H1 (cell line): ENCODE measurements at regions not wholly inside any gene's neighbourhood (a gene's known extent, or its start where the extent isn't known, plus 50 kb on each side); places are given as distances from the start of the nearest gene placed in this dataset.

Source experiments
- CTCF ChIA-PET: fragments of 300-600 bp; sonication (Branson Sonifier 250); formaldehyde crosslinking; loops from one replicate; lab custom pipeline; 2021; ENCODE audit not compliant: partially characterized antibody; lab: Charles Lee
- POLR2A ChIA-PET: fragments of 300-600 bp; sonication (Branson Sonifier 250); formaldehyde crosslinking; loops from one replicate; lab custom pipeline; 2021; ENCODE audit warnings: inconsistent platforms; ENCODE audit not compliant: partially characterized antibody; lab: Charles Lee
- DNase-seq, 2 experiments: peaks; one replicate each; pipeline versions ENCODE4 v3.0.0 to v3.0.0-alpha.2; 2010 to 2022; ENCODE audit warnings: low spot score in 2 of 2, low read depth in 1 of 2, mixed read lengths in 1 of 2
- FAIRE-seq: peaks from 2 replicates; lab custom pipeline; 2011; peaks lifted over from hg19 to GRCh38; lab: Jason Lieb, UNC
- H2AFZ ChIP-seq: 2 replicates; pipeline ENCODE4 v1.8.1; 2012; ENCODE audit warnings: low read length, inconsistent platforms
- H2AK5ac ChIP-seq: 2 replicates; pipeline ENCODE4 v1.6.1; 2013; ENCODE audit warnings: low read depth, low read length
- H2BK120ac ChIP-seq: replicated peaks from 2 replicates; pipeline ENCODE3; 2013; ENCODE audit warnings: low read depth, low read length, inconsistent platforms
- H2BK12ac ChIP-seq: 2 replicates; pipeline ENCODE4 v1.6.1; 2013; ENCODE audit warnings: low read depth, low read length
- H2BK15ac ChIP-seq: 2 replicates; pipeline ENCODE4 v1.6.1; 2013; ENCODE audit warnings: low read length
- H2BK20ac ChIP-seq: 2 replicates; pipeline ENCODE4 v1.6.1; 2013; ENCODE audit warnings: low read length
- H2BK5ac ChIP-seq: 2 replicates; pipeline ENCODE4 v1.6.1; 2013; ENCODE audit warnings: low read depth, low read length
- H3K14ac ChIP-seq: 2 replicates; pipeline ENCODE4 v1.6.1; 2013; ENCODE audit warnings: inconsistent platforms; ENCODE audit not compliant: insufficient read length
- H3K18ac ChIP-seq: 2 replicates; pipeline ENCODE4 v1.6.1; 2013; ENCODE audit warnings: low read length; ENCODE audit errors: extremely low read depth
- H3K23ac ChIP-seq: 2 replicates; pipeline ENCODE4 v1.6.1; 2013; ENCODE audit warnings: inconsistent platforms; ENCODE audit not compliant: insufficient read length
- H3K23me2 ChIP-seq: 2 replicates; pipeline ENCODE4 v1.6.1; 2013; ENCODE audit warnings: low read depth, low read length
- H3K27ac ChIP-seq: 2 replicates; pipeline ENCODE4 v1.6.1; 2011; ENCODE audit warnings: low read depth, low read length, inconsistent platforms
- H3K27me3 ChIP-seq, 4 experiments: replicated peaks in 1 of 4; 1 replicate in 1 of 4; 2 replicates in 3 of 4; pipeline versions ENCODE4 v1.6.1 to v1.8.1; 2011 to 2013; ENCODE audit warnings: low read length in 3 of 4, mild to moderate bottlenecking in 3 of 4, inconsistent platforms in 2 of 4, mixed read lengths in 2 of 4, moderate library complexity in 1 of 4; ENCODE audit not compliant: control insufficient read depth in 3 of 4, insufficient read depth in 3 of 4; ENCODE audit errors: extremely low read depth in 1 of 4
- H3K36me3 ChIP-seq, 4 experiments: 2 replicates each; pipeline versions ENCODE4 v1.6.1 to v1.8.1; 2011 to 2013; ENCODE audit warnings: mild to moderate bottlenecking in 4 of 4, low read length in 3 of 4, moderate library complexity in 2 of 4, control low read depth in 1 of 4, inconsistent platforms in 1 of 4; ENCODE audit not compliant: insufficient read depth in 4 of 4, control insufficient read depth in 2 of 4
- H3K4ac ChIP-seq: replicated peaks from 2 replicates; pipeline ENCODE3; 2013; ENCODE audit warnings: low read length, low read depth, mixed read lengths, inconsistent platforms; ENCODE audit not compliant: insufficient read length
- H3K4me1 ChIP-seq, 4 experiments: replicated peaks in 1 of 4; 1 replicate in 1 of 4; 2 replicates in 3 of 4; pipeline versions ENCODE4 v1.6.1 to v1.8.1; 2011 to 2013; ENCODE audit warnings: low read length in 3 of 4, inconsistent platforms in 2 of 4, mixed read lengths in 1 of 4; ENCODE audit not compliant: insufficient read depth in 4 of 4, control insufficient read depth in 3 of 4
- H3K4me2 ChIP-seq, 2 experiments: 2 replicates each; pipeline versions ENCODE4 v1.6.1 to v1.8.1; 2011 to 2013; ENCODE audit warnings: low read depth in 2 of 2, low read length in 2 of 2, control low read depth in 1 of 2, inconsistent platforms in 1 of 2, mild to moderate bottlenecking in 1 of 2; ENCODE audit not compliant: insufficient read depth in 1 of 2
- H3K4me3 ChIP-seq, 4 experiments: fragments of 200-600, 300-600 bp in 1 of 4; sonication (generic), shearing (Covaris generic), sonication (Bioruptor Twin) in 1 of 4; 2 replicates each; pipeline versions ENCODE4 v1.5.1 to v1.8.1; 2011 to 2016; ENCODE audit warnings: low read length in 4 of 4, low read depth in 3 of 4, control low read depth in 2 of 4, inconsistent platforms in 2 of 4, mild to moderate bottlenecking in 2 of 4, mixed read lengths in 1 of 4, moderate library complexity in 1 of 4; ENCODE audit not compliant: insufficient read depth in 2 of 4; ENCODE audit errors: extremely low read depth in 1 of 4
- H3K56ac ChIP-seq: replicated peaks from 2 replicates; pipeline ENCODE3; 2013; ENCODE audit warnings: low read depth, mild to moderate bottlenecking, mixed read lengths, low read length, inconsistent platforms; ENCODE audit not compliant: insufficient read length
- H3K79me1 ChIP-seq: 2 replicates; pipeline ENCODE4 v1.6.1; 2013; ENCODE audit warnings: low read depth, low read length, control low read depth
- H3K79me2 ChIP-seq, 2 experiments: 2 replicates each; pipeline versions ENCODE4 v1.6.1 to v1.8.1; 2012 to 2013; ENCODE audit warnings: low read length in 2 of 2, mild to moderate bottlenecking in 2 of 2, inconsistent platforms in 1 of 2; ENCODE audit not compliant: insufficient read depth in 2 of 2, control insufficient read depth in 1 of 2
- H3K9ac ChIP-seq, 4 experiments: replicated peaks in 1 of 4; 1 replicate in 1 of 4; 2 replicates in 3 of 4; pipeline versions ENCODE4 v1.6.1 to v1.8.1; 2011 to 2013; ENCODE audit warnings: low read depth in 3 of 4, low read length in 3 of 4, control low read depth in 2 of 4, mild to moderate bottlenecking in 2 of 4, moderate library complexity in 2 of 4, inconsistent platforms in 1 of 4; ENCODE audit errors: extremely low read depth in 1 of 4
- H3K9me3 ChIP-seq, 2 experiments: 2 replicates each; pipeline versions ENCODE4 v1.6.1 to v1.8.1; 2012 to 2013; ENCODE audit warnings: mild to moderate bottlenecking in 2 of 2, moderate library complexity in 2 of 2, control low read depth in 1 of 2, inconsistent platforms in 1 of 2, low read depth in 1 of 2, low read length in 1 of 2, mixed read lengths in 1 of 2; ENCODE audit not compliant: insufficient read depth in 2 of 2
- H4K20me1 ChIP-seq, 2 experiments: replicated peaks in 1 of 2; 2 replicates each; pipeline versions ENCODE3 to v1.8.1; 2011 to 2013; ENCODE audit warnings: inconsistent platforms in 2 of 2, low read length in 2 of 2, mild to moderate bottlenecking in 1 of 2; ENCODE audit not compliant: insufficient read depth in 2 of 2, control insufficient read depth in 1 of 2
- H4K5ac ChIP-seq: 2 replicates; pipeline ENCODE4 v1.6.1; 2013; ENCODE audit warnings: low read length, low read depth, mixed read lengths, inconsistent platforms; ENCODE audit not compliant: insufficient read length
- H4K8ac ChIP-seq: 2 replicates; pipeline ENCODE4 v1.8.0; 2013; ENCODE audit warnings: mild to moderate bottlenecking, moderate library complexity, low read length, inconsistent platforms; ENCODE audit not compliant: insufficient read depth; ENCODE audit errors: extremely low read depth
- H4K91ac ChIP-seq: replicated peaks from 2 replicates; pipeline ENCODE3; 2013; ENCODE audit warnings: low read length, mixed read lengths, inconsistent platforms; ENCODE audit not compliant: insufficient read length
- CBX8 ChIP-seq: fragments of 300-800, 300-1000 bp; sonication (generic); IDR thresholded peaks from 2 replicates; pipeline ENCODE4 v1.7.1; 2016; ENCODE audit warnings: low read depth, low read length, borderline replicate concordance
- CTBP2 ChIP-seq: IDR thresholded peaks from 2 replicates; pipeline ENCODE4 v1.7.0; 2011; ENCODE audit warnings: borderline replicate concordance, mild to moderate bottlenecking, moderate library complexity, mixed read lengths, low read length; ENCODE audit not compliant: insufficient read depth, insufficient read length
- HDAC2 ChIP-seq, 2 experiments: fragments of 300-600 bp in 1 of 2; sonication (generic) in 1 of 2; IDR thresholded peaks; 2 replicates each; pipeline ENCODE4 v1.6.1; 2011 to 2012; ENCODE audit warnings: low read depth in 2 of 2, low read length in 2 of 2, mild to moderate bottlenecking in 2 of 2, moderate library complexity in 2 of 2, borderline replicate concordance in 1 of 2, inconsistent platforms in 1 of 2
- KDM1A ChIP-seq: fragments of 200-600, 300-600 bp; sonication (generic); IDR thresholded peaks from 2 replicates; pipeline ENCODE4 v1.7.1; 2016; ENCODE audit warnings: mild to moderate bottlenecking, low read length, borderline replicate concordance
- MAFK ChIP-seq: IDR thresholded peaks from 2 replicates; pipeline ENCODE4 v1.6.1; 2012; ENCODE audit warnings: low read depth, mild to moderate bottlenecking, improper control_type of control experiment, low read length
- POLR2AphosphoS5 ChIP-seq: IDR thresholded peaks from 2 replicates; pipeline ENCODE4 v1.6.1; 2011; ENCODE audit warnings: low read depth, low read length
- POU5F1 ChIP-seq: IDR thresholded peaks from 2 replicates; pipeline ENCODE4 v1.6.1; 2011; ENCODE audit warnings: low read depth, mild to moderate bottlenecking, low read length, moderate library complexity
- TCF12 ChIP-seq: IDR thresholded peaks from 2 replicates; pipeline ENCODE4 v1.6.1; 2011; ENCODE audit warnings: low read depth, mild to moderate bottlenecking, low read length
- WGBS, 2 experiments: shearing (Covaris generic) in 1 of 2; methylation state at CpG; one replicate each; pipeline versions ENCODE4 v1.1.6 to v1.1.7; 2013 to 2015; ENCODE audit warnings: low lambda C conversion rate in 2 of 2, mixed read lengths in 2 of 2, inconsistent platforms in 1 of 2, low coverage in 1 of 2, missing lambda C conversion rate in 1 of 2; ENCODE audit not compliant: insufficient replicate concordance in 2 of 2, insufficient coverage in 1 of 2, insufficient read length in 1 of 2; ENCODE audit errors: extremely low coverage in 1 of 2, missing lambda C conversion rate in 1 of 2; 5-methylcytosine and 5-hydroxymethylcytosine counted together
- TF ChIP-seq, protein P1 (sequence below): IDR thresholded peaks from 2 replicates; pipeline ENCODE4 v1.6.1; 2011; ENCODE audit warnings: low read depth, mild to moderate bottlenecking, low read length; ENCODE audit not compliant: insufficient read depth

DNA sequence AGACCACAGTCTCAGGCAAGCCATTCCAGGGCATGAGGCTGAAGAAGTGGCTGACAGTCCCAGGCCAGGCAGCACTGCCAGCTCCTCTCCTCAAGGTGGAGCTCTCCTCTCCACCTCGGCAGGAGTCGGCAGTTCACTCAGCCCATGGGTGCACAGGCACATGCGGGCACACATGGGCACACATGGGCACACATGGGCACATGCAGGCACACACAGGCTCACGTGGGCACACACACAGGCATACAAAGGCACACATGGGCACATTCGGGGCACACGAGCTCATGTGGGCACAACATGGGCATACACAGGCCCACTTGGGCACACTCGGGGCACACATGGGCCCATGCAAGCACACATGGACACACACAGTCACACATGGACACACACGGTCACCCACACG is 65.3 kb upstream of the TAF1B start:
- Histone ChIP-seq H4K91ac (peak overlapping the region; percentile 60), H3K56ac (no peak overlapping the region), H3K36me3 (no peaks in the 10 kb centered on the region), H2BK20ac (0 out of 2 replicates have a peak overlapping the region, but pooled peaks have one; percentile 32), H2BK5ac (no peak overlapping the region), H2BK15ac (0 out of 2 replicates have a peak overlapping the region, but pooled peaks have one; percentile 81), H3K79me2 (no peaks in the 10 kb centered on the region), H3K79me1 (no peaks in the 10 kb centered on the region), H4K20me1 (no peaks in the 10 kb centered on the region), H3K4me2 (no peak overlapping the region), H4K8ac (no peak overlapping the region; the same call in 1 of the 2 replicates), H2BK12ac (peak overlapping the region; percentile 52; the same call in 1 of the 2 replicates), H3K14ac (no peak overlapping the region), H3K4ac (no peak overlapping the region), H3K27me3 (no peaks in the 10 kb centered on the region), H3K23ac (no peak overlapping the region), H4K5ac (no peak overlapping the region), H3K9ac (no peak overlapping the region), H3K27ac (no peak overlapping the region), H2BK120ac (no peak overlapping the region), H3K18ac (no peak overlapping the region), H3K4me3 (no peak overlapping the region), H2AFZ (no peak overlapping the region), H3K4me1 (0 out of 7 replicates have a peak, but pooled peaks cover 0 to 2% (median 0%) of the 10 kb centered on the region in 4 experiments), H3K9me3 (no peaks in the 10 kb centered on the region; a peak in 1 of 4 replicates), H2AK5ac (no peak overlapping the region; the same call in 1 of the 2 replicates), H3K23me2 (peaks cover 2% of the 10 kb centered on the region; the same call in 1 of the 2 replicates)
- POLR2A ChIA-PET = interaction anchor here (0.5 kb wide), 1 partner anchor 146 kb away, joined by 3 read pairs; no protein-coding TSS in a partner anchor
- FAIRE-seq = no peak
- DNase-seq = no peak
- 76% methylated on average over 8 of the region's 9 CpGs; no CpG with 5 or more reads in 1 of the 2 experiments for WGBS, 2 experiments
- CTCF ChIA-PET = interaction anchor here (0.6 to 7.2 kb wide), 33 partner anchors 9 to 326 kb away, joined by 3 to 47 read pairs (median 4); partner anchors contain the start of gene ADAM17
- TF ChIP-seq MAFK = no peak
- TF ChIP-seq POLR2AphosphoS5 = no peak
- TF ChIP-seq TCF12 = no peak
- TF ChIP-seq CTBP2 = peak; percentile 86
- TF ChIP-seq HDAC2 (IDR thresholded peaks at IDR 0.05; ENCODE audit: borderline replicate concordance in 1 of 2, low read depth in 2 of 2, low read length in 2 of 2) = no peak
- TF ChIP-seq, protein P1, sequence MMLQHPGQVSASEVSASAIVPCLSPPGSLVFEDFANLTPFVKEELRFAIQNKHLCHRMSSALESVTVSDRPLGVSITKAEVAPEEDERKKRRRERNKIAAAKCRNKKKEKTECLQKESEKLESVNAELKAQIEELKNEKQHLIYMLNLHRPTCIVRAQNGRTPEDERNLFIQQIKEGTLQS = no peak
- TF ChIP-seq CBX8 = no peak
- no peak for TF ChIP-seq KDM1A
- no peak for TF ChIP-seq POU5F1
